Omental fat pad (tissue), 3 donors: ENCODE measurements at regions not wholly inside any gene's neighbourhood (a gene's known extent, or its start where the extent isn't known, plus 50 kb on each side); places are given as distances from the start of the nearest gene placed in this dataset.

Experiments
- ATAC-seq: fragments of 150-250 bp; one replicate; pipeline ENCODE4 v1.9.1; 2016; ENCODE audit warnings: mild to moderate bottlenecking, moderate library complexity; ENCODE audit not compliant: low FRiP score
- DNase-seq: peaks from one replicate; pipeline ENCODE4 v3.0.0-alpha.2; 2019; ENCODE audit warnings: low spot score
- CTCF ChIP-seq, 3 donors: fragments of 450-650 bp; IDR thresholded peaks; one replicate each; pipeline ENCODE4 v1.5.1; 2016 to 2017; ENCODE audit warnings: antibody characterized with exemption in 3 of 3, mild to moderate bottlenecking in 3 of 3, moderate library complexity in 2 of 3

GRCh38 chr22:42217752-42218280 lies 52.6 kb downstream of the TCF20 start:
- ATAC-seq (no peak), DNase-seq (no peak)
- TF ChIP-seq CTCF (IDR thresholded peaks at IDR 0.05): no peak

GRCh38 chr22:42217019-42217751 lies 53.3 kb downstream of the TCF20 start:
- no peak for ATAC-seq
- DNase-seq: no peak
- TF ChIP-seq CTCF (IDR thresholded peaks at IDR 0.05): no peak

- no peak for DNase-seq
- TF ChIP-seq CTCF (IDR thresholded peaks at IDR 0.05): no peak
- ATAC-seq: no peak
These were observed 55.6 kb downstream of the TCF20 start for GRCh38 chr22:42214633-42215415.

GRCh38 chr22:42208362-42208761 lies 62.1 kb downstream of the TCF20 start:
- ATAC-seq (no peak), DNase-seq (no peak)
- TF ChIP-seq CTCF (IDR thresholded peaks at IDR 0.05): no peak

GRCh38 chr22:42207918-42208317 lies 62.5 kb downstream of the TCF20 start:
- ATAC-seq (no peak), DNase-seq (no peak)
- no peak for TF ChIP-seq CTCF (IDR thresholded peaks at IDR 0.05)

GRCh38 chr22:42203609-42204008 lies 66.8 kb downstream of the TCF20 start:
- no peak for DNase-seq
- no peak for ATAC-seq
- TF ChIP-seq CTCF (IDR thresholded peaks at IDR 0.05): no peak
